ENCODE measurements at regions not wholly inside any gene's neighbourhood (a gene's known extent, or its start where the extent isn't known, plus 50 kb on each side); places are given as distances from the start of the nearest gene placed in this dataset.
"Not testable (repeated sequence)": the region's sequence is repeated elsewhere in the genome, so short reads cannot be mapped to it uniquely, and the experiment has no call there.

DNA sequence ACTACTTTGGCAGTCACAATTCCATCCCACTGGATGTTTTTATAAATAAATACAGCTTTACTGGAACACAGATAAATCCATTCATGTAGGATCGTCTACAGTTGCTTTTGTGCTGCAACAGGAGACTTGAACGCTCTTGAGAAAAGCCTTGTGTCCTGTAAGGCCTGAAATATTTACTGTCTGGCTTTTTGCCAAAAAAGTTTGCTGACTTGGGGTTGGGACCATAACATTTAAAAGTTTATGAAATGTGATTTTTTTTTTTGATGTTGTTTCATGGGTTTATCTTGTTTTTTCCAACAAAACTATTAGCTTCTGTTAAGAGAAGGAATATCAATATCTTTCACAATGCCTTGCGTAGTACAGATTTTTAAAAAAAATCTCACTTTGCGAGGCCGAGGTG is 71.1 kb upstream of the MINDY3 start (continued):
- TF ChIP-seq NRF1 (conservative IDR thresholded peaks at IDR 0.05; ENCODE audit: low read depth, low read length): no peak
- TF ChIP-seq, protein P1, sequence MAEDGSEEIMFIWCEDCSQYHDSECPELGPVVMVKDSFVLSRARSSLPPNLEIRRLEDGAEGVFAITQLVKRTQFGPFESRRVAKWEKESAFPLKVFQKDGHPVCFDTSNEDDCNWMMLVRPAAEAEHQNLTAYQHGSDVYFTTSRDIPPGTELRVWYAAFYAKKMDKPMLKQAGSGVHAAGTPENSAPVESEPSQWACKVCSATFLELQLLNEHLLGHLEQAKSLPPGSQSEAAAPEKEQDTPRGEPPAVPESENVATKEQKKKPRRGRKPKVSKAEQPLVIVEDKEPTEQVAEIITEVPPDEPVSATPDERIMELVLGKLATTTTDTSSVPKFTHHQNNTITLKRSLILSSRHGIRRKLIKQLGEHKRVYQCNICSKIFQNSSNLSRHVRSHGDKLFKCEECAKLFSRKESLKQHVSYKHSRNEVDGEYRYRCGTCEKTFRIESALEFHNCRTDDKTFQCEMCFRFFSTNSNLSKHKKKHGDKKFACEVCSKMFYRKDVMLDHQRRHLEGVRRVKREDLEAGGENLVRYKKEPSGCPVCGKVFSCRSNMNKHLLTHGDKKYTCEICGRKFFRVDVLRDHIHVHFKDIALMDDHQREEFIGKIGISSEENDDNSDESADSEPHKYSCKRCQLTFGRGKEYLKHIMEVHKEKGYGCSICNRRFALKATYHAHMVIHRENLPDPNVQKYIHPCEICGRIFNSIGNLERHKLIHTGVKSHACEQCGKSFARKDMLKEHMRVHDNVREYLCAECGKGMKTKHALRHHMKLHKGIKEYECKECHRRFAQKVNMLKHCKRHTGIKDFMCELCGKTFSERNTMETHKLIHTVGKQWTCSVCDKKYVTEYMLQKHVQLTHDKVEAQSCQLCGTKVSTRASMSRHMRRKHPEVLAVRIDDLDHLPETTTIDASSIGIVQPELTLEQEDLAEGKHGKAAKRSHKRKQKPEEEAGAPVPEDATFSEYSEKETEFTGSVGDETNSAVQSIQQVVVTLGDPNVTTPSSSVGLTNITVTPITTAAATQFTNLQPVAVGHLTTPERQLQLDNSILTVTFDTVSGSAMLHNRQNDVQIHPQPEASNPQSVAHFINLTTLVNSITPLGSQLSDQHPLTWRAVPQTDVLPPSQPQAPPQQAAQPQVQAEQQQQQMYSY (CRISPR knock-in tag; IDR thresholded peaks at IDR 0.05): no peak

DNA sequence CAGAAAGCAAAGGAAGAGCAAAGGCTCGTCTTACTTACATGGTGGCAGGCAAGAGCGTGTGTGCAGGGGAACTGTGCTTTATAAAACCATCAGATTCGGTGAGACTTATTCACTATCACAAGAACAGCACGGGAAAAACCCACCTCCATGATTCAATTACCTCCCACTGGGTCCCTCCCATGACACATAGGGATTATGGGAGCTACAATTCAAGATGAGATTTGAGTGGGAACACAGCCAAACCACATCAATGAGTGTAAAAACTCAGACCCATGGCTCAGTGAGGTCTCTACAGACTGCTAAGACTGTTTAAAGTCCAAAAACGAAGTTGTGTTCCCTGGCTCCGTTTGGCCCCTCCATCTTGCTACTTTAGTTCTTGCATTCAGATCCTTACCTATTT is 79.2 kb upstream of the MINDY3 start:
- H3K9me3 ChIP-seq (replicated peaks; ENCODE audit: control insufficient read depth, insufficient read depth, low read length); FAIRE-seq; CTCF ChIA-PET; H3K4me1 ChIP-seq (ENCODE audit: control insufficient read depth, insufficient read depth, low read length); H3K27ac ChIP-seq (ENCODE audit: control insufficient read depth, insufficient read depth); ATAC-seq; DNase-seq (ENCODE audit: low read depth, low spot score); H3K4me2 ChIP-seq (ENCODE audit: control insufficient read depth, insufficient read depth); H3K36me3 ChIP-seq (ENCODE audit: control insufficient read depth in 2 of 2, insufficient read depth in 2 of 2, low read length in 1 of 2); H4K20me1 ChIP-seq (ENCODE audit: control insufficient read depth, insufficient read depth); RAD21 ChIA-PET (ENCODE audit: unreplicated experiment); H3K27me3 ChIP-seq (replicated peaks in 1 of 2; ENCODE audit: control insufficient read depth in 2 of 2, insufficient read depth in 2 of 2, low read length in 1 of 2); H3K9ac ChIP-seq (ENCODE audit: control insufficient read depth, insufficient read depth, low read length); intact Hi-C loops (cut with micrococcal nuclease; ENCODE audit: unreplicated experiment); SMC1A ChIA-PET (ENCODE audit: uncharacterized antibody, unreplicated experiment); H2AFZ ChIP-seq (ENCODE audit: control insufficient read depth, low read depth, low read length); POLR2A ChIA-PET; BruUV-seq (replicated peaks); H3K79me2 ChIP-seq (ENCODE audit: control insufficient read depth, insufficient read depth, low read length); in situ Hi-C loops (cut with MboI); H3K4me3 ChIP-seq: not testable (repeated sequence)
- WGBS (ENCODE audit: insufficient coverage, insufficient replicate concordance, low lambda C conversion rate, missing lambda C conversion rate): under 1% methylated on average over 6 of the region's 6 CpGs

All from GM12878 (cell line).